EH (cell line): ENCODE measurements at regions not wholly inside any gene's neighbourhood (a gene's known extent, or its start where the extent isn't known, plus 50 kb on each side); places are given as distances from the start of the nearest gene placed in this dataset.
"Not testable (repeated sequence)": the region's sequence is repeated elsewhere in the genome, so short reads cannot be mapped to it uniquely, and the experiment has no call there.

Experiments
- DNase-seq: peaks from one replicate; pipeline ENCODE4 v3.0.0-alpha.2; 2015; ENCODE audit warnings: low read depth

GRCh38 chr20:29533566-29534177 lies 1723.8 kb upstream of the DEFB115 start:
- DNase-seq, result not testable (repeated sequence)

DNA sequence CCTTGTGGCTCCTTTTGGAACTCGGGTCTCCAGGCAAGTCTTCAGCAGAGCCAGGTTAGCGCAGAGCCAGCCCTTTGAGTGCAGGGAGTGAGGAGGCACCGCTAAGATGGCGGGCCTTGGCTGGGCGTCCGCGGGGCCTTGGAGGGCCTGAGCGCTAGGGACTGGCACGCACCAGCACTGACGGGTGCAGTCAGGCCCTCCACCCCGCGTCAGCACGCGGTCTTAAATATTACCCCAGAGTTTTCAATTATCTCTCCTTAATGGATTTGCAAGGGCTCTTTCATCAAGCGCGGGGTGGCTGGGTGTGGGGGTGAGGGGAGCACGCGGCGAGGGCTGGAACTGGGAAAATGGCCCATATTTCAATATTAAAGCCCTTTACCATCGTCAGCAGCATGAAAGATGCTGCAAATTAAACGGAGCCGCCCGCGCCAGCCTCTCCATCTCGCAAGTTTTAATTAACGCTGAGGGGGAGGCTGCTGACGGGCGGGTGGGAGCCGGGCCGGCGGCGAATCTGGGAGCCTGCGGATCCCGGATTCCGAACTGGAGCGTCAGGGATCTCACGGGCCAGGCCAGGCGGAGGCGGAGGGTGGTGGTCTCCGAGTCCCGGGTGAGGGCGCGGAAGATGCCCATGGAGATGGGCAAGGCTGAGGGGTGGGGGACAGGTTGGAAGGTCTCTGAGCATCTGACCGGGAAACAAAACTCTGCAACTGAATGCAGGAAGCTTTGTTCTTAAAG lies 1690.4 kb upstream of the DEFB115 start:
- DNase-seq, result not testable (repeated sequence)

- DNase-seq, result not testable (repeated sequence)
Measured at GRCh38 chr20:29567671-29568070, 1689.8 kb upstream of the DEFB115 start.

- DNase-seq, result not testable (repeated sequence)
Measured at GRCh38 chr20:29570126-29570525, 1687.3 kb upstream of the DEFB115 start.

GRCh38 chr20:29589530-29589929 lies 1667.9 kb upstream of the DEFB115 start:
- not testable (repeated sequence) for DNase-seq

GRCh38 chr20:29604163-29604562 lies 1653.3 kb upstream of the DEFB115 start:
- not testable (repeated sequence) for DNase-seq

DNA sequence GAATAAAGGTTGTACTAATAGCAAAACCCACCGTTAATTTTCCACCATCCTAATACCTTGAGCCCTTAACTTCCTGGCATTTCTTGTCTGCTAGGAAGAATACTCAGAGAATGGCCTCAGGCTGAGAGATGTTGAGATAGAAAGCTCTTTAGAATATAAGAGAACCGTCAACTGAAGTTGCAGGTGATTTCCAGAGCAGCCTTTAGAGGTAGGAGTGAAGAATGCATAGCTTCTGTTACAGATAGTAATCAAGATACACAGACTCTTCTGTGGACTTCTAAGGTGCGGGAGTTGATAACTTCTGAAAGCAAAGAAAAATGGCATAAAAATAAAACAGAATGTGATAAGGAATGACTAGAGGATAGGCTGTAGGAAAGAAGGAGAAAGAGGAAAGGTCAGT lies 1651.3 kb upstream of the DEFB115 start:
- DNase-seq, result not testable (repeated sequence)

DNA sequence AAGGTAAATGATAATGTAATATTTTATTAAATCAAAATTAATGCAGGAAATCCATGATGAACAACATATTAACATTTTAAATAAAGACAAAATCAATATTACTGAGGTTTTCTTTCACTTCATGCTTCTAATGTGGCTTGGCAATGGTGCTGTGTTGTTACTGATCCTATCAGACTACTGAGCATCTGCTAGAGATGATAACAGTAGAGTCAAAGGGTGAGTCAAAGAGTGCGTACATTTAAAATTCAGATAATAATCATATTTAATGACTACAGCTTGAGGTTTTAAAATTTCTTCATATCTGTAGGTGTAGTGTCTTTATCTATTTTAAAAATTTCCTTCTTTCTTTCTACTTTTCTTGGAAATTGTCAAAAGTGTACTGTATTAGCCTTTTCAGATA lies 1628.1 kb upstream of the DEFB115 start:
- DNase-seq, result not testable (repeated sequence)
